EH (cell line): ENCODE measurements at regions not wholly inside any gene's neighbourhood (a gene's known extent, or its start where the extent isn't known, plus 50 kb on each side); places are given as distances from the start of the nearest gene placed in this dataset.

Source experiments
- DNase-seq: peaks from one replicate; pipeline ENCODE4 v3.0.0-alpha.2; 2015; ENCODE audit warnings: low read depth

- no peak for DNase-seq
These were observed 143.2 kb upstream of the ZNF507 start for GRCh38 chr19:32202244-32202643.

DNA sequence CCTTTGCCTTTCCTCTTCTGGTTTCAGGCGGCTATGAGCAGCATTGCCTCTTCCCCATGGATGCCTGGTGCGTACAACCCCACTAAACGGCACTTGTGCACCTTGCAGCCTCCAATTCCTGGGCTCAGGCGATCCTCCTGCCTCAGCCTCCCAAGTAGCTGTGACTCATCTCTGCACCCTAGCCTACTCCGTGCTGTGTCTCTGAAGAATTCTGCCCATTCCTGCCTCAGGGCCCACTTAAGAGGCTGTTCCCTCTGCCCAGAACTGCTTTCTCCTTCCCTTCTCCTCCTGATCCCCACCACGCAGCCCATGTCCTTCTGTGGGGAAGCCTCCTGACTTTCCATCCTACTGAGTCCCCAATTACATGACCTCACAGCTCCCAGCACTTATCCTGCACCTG lies 142.2 kb upstream of the ZNF507 start:
- DNase-seq = no peak

DNA sequence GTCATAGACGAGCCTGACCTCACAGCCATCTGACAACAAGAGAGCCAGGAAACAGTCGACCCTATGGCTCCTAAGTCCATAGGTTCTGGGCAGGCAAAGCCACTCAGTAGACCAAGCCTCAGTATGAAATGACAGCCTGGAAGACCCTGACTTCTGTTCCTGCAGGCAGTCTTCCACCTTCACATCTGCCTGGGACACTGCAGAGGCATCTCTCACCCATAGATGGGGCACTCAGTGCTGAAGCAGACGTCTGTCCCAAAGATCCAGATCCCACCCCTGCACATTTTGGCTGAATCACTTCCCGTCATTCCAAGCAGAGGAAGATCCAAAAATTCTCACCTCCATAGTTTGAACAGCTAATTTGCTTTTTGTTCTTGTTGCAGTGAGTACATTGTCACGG lies 139.3 kb upstream of the ZNF507 start:
- no peak for DNase-seq

- no peak for DNase-seq
These were observed 137.3 kb upstream of the ZNF507 start for GRCh38 chr19:32208060-32208459.

DNA sequence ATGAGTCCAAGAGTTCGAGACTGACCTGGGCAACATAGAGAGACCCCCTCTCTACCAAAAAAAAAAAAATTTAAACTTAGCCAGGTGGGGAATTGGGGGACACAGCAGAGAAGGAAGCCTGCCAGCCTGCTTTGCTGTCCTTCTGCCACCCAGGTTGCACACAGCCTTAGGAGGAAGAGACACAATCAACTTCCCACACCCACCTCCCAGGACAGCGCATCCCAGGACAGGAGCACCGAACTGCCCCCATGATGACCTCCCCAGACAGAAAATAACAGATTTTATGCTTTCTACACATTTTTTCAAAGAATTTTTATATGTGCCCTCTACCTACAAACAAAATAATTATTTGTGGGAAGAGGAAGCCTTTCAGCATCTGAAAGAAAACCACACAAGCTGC lies 126.0 kb upstream of the ZNF507 start:
- DNase-seq = no peak

GRCh38 chr19:32219881-32220472 lies 125.4 kb upstream of the ZNF507 start:
- no peak for DNase-seq

- DNase-seq = no peak
These were observed 124.5 kb upstream of the ZNF507 start for GRCh38 chr19:32220951-32221350.

DNA sequence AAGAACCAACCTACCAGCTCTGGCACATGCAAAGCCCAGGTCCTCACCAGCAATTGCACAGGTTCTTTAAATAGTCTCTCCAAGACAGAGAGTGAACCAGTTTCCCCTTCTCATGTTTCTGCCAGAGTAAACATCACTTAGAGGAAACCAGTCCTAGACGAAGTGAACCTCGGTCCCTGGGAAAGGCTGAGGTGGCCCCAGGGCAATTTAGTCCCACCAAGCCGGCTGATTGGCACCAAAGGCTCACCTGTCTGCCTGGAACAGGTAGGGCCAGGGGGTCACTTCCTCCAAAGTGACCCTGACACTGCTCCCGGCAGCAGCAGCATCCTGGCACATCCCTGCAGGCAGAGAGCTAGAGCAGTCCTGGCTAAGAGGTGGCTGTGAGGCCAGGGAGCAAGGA lies 122.9 kb upstream of the ZNF507 start:
- DNase-seq = no peak

DNA sequence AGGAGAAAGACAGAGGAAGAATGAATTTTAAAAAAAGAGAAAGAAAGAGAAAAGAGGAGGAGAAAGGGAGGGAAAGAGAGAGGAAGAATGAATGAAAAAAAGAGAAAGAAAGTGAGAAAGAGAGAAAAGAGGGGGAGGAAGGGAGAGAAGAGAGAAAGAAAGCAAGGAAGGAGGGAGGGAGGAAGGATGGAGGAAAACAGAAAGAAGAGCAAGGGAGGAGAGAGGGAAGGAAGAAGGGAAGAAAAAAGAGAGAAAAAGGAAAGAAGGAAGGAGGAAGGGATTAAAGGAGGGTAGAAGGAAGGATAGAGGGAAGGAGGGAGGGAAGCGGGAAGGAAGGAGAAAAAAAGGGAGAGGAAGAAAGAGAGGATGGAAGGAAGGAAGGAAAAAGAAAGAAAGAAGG lies 122.3 kb upstream of the ZNF507 start:
- no peak for DNase-seq

DNA sequence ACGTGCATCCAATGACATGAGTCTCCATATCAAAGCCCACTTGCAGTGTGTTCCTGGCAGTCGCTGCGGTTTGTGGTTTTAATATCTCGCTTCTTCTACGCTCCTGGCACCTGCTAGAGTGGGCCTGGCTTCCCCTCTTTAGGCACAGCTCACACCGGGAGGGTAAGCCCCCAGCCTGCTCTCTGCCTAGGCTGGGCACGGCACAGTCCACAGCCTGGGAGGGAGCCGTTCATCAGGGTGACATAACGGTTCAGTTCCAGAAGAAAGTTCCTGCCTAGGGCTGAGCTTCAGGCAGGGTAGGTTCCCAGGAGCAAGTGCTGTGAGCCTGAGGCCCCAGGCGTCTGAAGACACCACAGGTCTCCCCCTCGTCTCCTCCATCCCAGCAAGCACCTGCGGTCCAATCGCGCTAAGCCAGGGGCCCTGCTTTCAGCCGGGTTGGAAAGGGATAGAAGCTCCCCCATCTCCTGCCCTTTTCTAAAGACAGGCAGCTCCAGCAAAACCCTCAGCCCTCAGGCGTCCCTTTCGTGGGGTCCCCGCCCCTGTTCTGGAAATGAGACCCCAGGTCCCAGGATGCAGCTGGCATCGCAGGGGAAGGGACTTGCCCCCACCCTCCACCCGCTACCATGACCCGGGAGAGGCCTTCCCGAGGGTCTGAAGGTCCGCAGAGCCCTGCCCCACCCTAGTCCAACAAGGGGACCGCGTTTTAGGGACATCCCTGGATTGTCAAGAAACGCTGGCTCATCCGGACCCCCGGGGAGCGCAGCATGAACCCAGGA lies 121.6 kb upstream of the ZNF507 start:
- DNase-seq = no peak

- peak; percentile 46 for DNase-seq
These were observed 120.8 kb upstream of the ZNF507 start for GRCh38 chr19:32224371-32225244.

DNA sequence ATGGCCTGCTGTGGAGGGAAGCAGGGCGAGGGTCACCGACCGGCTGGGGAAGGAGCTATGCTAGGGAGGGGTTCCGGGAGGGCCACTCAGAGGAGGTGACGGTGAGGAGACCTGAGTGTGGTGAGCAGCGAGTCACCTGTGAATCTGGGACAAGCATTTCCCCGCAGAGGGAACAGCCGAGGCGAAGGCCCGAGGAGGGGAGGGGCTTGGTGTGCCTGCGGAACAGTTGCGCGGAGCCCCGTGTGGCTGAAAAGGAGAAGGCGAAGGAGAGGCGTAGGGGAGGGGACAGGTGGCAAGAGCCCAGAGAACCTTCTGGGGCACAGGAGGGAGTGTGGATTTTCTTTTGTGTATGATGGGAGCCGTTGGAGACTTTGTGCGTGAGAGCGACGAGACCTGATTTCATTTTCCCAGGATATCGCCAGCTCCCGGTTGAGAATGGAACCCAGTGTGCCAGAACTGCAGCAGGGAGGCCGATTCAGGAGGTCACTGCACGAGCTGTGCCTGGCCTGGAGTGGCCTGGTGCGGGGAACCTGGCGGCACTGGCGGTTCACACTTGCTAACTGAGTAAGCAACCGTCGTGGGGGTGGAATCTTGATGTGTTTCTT lies 117.7 kb upstream of the ZNF507 start:
- DNase-seq = no peak

GRCh38 chr19:32230441-32230840 lies 115.0 kb upstream of the ZNF507 start:
- no peak for DNase-seq

DNA sequence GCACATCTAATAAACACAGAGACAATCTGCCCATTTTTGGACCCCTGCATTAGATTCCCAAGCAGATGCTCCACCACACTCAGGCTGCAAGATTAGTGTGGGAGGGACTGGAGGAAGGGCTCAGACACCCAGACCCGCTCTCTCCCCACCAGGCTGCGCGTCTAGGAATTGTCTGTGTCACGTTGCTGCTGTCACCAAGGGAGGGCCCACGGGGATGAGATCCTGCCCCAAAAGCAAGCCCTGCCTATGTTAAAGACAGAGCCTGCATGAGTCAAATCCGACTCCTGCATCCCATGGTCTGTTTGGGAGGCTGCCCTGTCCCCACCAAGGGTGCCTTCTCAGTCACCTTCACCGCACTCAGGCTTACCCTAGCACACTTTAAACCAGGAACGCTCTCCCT lies 114.4 kb upstream of the ZNF507 start:
- no peak for DNase-seq

- no peak for DNase-seq
These were observed 113.7 kb upstream of the ZNF507 start for GRCh38 chr19:32231691-32232090.

DNA sequence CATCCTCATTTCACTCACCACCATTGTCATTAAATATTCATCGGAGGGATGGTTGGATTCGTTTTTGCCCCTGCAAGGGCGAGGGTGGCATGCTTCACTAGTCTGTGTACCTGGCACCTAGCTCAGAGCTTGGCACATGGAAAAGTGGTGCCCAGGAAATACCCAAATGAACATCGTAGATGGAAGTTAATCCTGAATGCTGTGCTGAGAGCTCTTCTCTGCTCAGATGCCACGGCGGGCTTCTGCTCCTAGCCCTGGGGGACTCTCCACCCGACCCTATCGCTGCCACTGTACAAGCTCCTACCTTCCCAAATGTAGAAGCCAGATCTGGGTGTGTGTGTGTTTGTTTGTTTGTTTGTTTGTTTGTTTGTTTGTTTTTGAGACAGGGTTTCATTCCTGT lies 113.0 kb upstream of the ZNF507 start:
- DNase-seq = no peak

GRCh38 chr19:32233091-32233490 lies 112.3 kb upstream of the ZNF507 start:
- DNase-seq = no peak

DNA sequence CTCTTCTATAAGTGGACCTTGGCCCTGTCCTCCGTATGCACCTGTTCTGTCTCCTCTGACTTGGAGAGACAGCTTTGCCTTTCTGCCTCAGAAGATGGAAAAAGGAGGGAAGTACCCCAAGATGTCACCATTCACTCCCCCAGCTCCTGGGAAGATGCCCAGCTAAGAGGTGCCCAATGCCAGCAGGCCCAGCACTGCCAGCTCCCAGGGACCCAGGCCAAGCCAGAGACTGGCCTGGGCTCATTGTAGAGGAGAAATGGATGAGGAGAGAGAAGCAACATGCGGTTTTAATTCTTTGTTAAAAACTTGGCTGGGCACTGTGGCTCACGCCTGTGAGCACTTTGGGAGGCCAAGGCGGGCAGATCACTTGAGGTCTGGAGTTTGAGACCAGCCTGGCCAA lies 111.5 kb upstream of the ZNF507 start:
- no peak for DNase-seq

- DNase-seq = no peak
These were observed 110.7 kb upstream of the ZNF507 start for GRCh38 chr19:32234663-32235217.

- no peak for DNase-seq
These were observed 107.3 kb upstream of the ZNF507 start for GRCh38 chr19:32238076-32238475.

DNA sequence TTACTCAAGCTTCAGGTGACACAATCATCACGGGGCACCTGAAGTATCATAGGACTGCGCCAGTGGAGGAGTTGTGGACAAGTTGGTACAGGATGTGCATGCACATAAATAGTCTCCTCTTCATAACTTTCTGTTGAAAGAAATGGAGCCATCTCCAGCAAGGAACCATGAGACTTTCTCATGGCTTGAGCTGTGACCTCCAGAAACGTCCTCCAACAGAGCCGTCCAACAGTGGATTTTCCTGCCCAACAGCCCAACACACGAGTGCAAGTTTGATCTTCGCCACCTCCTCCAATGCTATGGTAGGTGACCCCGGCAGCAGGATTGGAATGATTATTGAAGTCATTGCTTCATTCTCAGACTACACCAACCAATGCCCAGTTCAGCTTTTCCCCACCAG lies 105.1 kb upstream of the ZNF507 start:
- no peak for DNase-seq

DNA sequence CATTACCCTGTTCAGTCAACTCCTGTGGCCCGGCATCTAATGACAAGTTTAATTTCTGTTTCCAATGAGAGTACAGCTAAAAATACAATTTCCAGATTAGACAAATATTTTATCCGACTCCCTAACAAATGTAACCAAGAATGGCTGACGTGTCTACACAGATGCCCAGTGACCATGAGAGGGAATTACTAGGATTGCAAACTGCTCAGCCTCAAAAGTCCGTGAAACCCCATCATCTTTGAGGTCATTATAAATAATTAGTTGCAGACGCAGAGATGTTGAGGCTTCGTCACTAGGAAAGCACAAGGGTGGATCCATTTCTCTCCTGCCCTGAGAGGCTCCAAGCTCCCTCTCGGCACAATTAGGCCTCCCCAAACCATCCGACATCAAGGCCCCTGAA lies 104.1 kb upstream of the ZNF507 start:
- DNase-seq = no peak
